SK-N-SH (cell line): ENCODE measurements at regions not wholly inside any gene's neighbourhood (a gene's known extent, or its start where the extent isn't known, plus 50 kb on each side); places are given as distances from the start of the nearest gene placed in this dataset.
A peak's percentile ranks its signal among the peaks of the same experiment; 100 is the strongest.

Source experiments
- CTCF ChIA-PET: fragments of 300-600, 350-600 bp; formaldehyde crosslinking; extraction: SDS; loops from one replicate; lab custom pipeline; 2021; lab: Yijun Ruan, JAX
- POLR2A ChIA-PET: fragments of 350-600 bp; sonication (Branson Sonifier 250); formaldehyde crosslinking; extraction: SDS; loops from one replicate; lab custom pipeline; 2020; ENCODE audit warnings: antibody characterized with exemption, inconsistent platforms; lab: Yijun Ruan, JAX
- DNase-seq: peaks from one replicate; pipeline ENCODE4 v3.0.0; 2012
- H2AFZ ChIP-seq: fragments of 200-600 bp; sonication (generic); 2 replicates; pipeline ENCODE4 v1.8.1; 2016; ENCODE audit warnings: antibody characterized with exemption, mild to moderate bottlenecking, low read depth
- H3F3A ChIP-seq: fragments of 200-600 bp; sonication (generic); replicated peaks from 2 replicates; pipeline ENCODE3; 2016; ENCODE audit warnings: antibody characterized with exemption, mild to moderate bottlenecking; ENCODE audit not compliant: insufficient read depth
- H3K27ac ChIP-seq, 2 experiments: fragments of 200-500 bp in 1 of 2; fragments of 200-600 bp in 1 of 2; sonication (Bioruptor generic) in 1 of 2; sonication (generic), shearing (Covaris generic) in 1 of 2; 2 replicates each; pipeline versions ENCODE4 v1.5.1 to v1.6.1; 2014 to 2016; ENCODE audit warnings: low read depth in 2 of 2, inconsistent platforms in 1 of 2, low read length in 1 of 2, mild to moderate bottlenecking in 1 of 2, mixed read lengths in 1 of 2
- H3K27me3 ChIP-seq: fragments of 200-600 bp; sonication (generic), shearing (Covaris generic); 2 replicates; pipeline ENCODE4 v1.6.1; 2016; ENCODE audit warnings: mixed run types; ENCODE audit not compliant: insufficient read depth
- H3K36me3 ChIP-seq, 2 experiments: fragments of 200-500 bp in 1 of 2; fragments of 200-600 bp in 1 of 2; sonication (Bioruptor generic) in 1 of 2; sonication (generic) in 1 of 2; replicated peaks in 1 of 2; 2 replicates each; pipeline versions ENCODE3 to v1.5.1; 2014 to 2016; ENCODE audit warnings: low read length in 1 of 2, mild to moderate bottlenecking in 1 of 2; ENCODE audit not compliant: insufficient read depth in 2 of 2, control insufficient read depth in 1 of 2
- H3K4me1 ChIP-seq, 2 experiments: fragments of 200-500 bp in 1 of 2; fragments of 200-600 bp in 1 of 2; sonication (Bioruptor generic) in 1 of 2; sonication (generic), shearing (Covaris generic) in 1 of 2; 2 replicates each; pipeline versions ENCODE4 v1.5.1 to v1.6.1; 2014 to 2016; ENCODE audit warnings: low read depth in 1 of 2, low read length in 1 of 2, mixed run types in 1 of 2; ENCODE audit not compliant: insufficient read depth in 2 of 2, control insufficient read depth in 1 of 2
- H3K4me2 ChIP-seq: fragments of 200-600 bp; sonication (generic), shearing (Covaris generic); 2 replicates; pipeline ENCODE4 v1.6.1; 2017; ENCODE audit warnings: mixed run types
- H3K4me3 ChIP-seq, 2 experiments: fragments of 200-500 bp in 1 of 2; fragments of 200-600 bp in 1 of 2; sonication (Bioruptor generic) in 1 of 2; sonication (generic), shearing (Covaris generic) in 1 of 2; 2 replicates each; pipeline versions ENCODE4 v1.5.1 to v1.8.1; 2014 to 2016; ENCODE audit warnings: low read depth in 2 of 2, inconsistent platforms in 1 of 2, low read length in 1 of 2, mild to moderate bottlenecking in 1 of 2, mixed read lengths in 1 of 2, moderate library complexity in 1 of 2
- H3K79me2 ChIP-seq: fragments of 200-600 bp; sonication (generic); 2 replicates; pipeline ENCODE4 v1.8.1; 2017; ENCODE audit warnings: mild to moderate bottlenecking; ENCODE audit not compliant: insufficient read depth
- H3K9ac ChIP-seq: fragments of 200-600 bp; sonication (generic); 2 replicates; pipeline ENCODE4 v1.6.1; 2017; ENCODE audit warnings: mixed run types
- H3K9me2 ChIP-seq: fragments of 200-600 bp; sonication (generic); 2 replicates; pipeline ENCODE4 v1.6.1; 2017; ENCODE audit warnings: mixed run types
- H3K9me3 ChIP-seq: fragments of 200-600 bp; sonication (generic); 2 replicates; pipeline ENCODE4 v1.6.1; 2017; ENCODE audit warnings: mixed run types, mild to moderate bottlenecking, moderate library complexity
- H4K20me1 ChIP-seq: fragments of 200-600 bp; sonication (generic); 2 replicates; pipeline ENCODE4 v1.6.1; 2017; ENCODE audit warnings: mild to moderate bottlenecking, mixed run types; ENCODE audit not compliant: insufficient read depth
- ELF1 ChIP-seq: IDR thresholded peaks from 2 replicates; pipeline ENCODE4 v1.4.0; 2012
- EP300 ChIP-seq, 2 experiments: IDR thresholded peaks; 2 replicates each; pipeline versions ENCODE4 v1.4.0 to v1.6.1; 2012; ENCODE audit warnings: borderline replicate concordance in 1 of 2, low read depth in 1 of 2, low read length in 1 of 2
- EZH2phosphoT487 ChIP-seq: fragments of 200-600 bp; sonication (generic); IDR thresholded peaks from 2 replicates; pipeline ENCODE4 v1.6.1; 2017; ENCODE audit warnings: low read depth, mixed run types, mild to moderate bottlenecking, antibody characterized with exemption, moderate library complexity, borderline replicate concordance
- GABPA ChIP-seq: IDR thresholded peaks from 2 replicates; pipeline ENCODE4 v1.4.0; 2012; ENCODE audit warnings: low read depth, mild to moderate bottlenecking
- IRF3 ChIP-seq: fragments of 150-350 bp; IDR thresholded peaks from 2 replicates; pipeline ENCODE4 v1.6.1; 2016; ENCODE audit warnings: mild to moderate bottlenecking, low read depth, low read length
- MEF2A ChIP-seq: IDR thresholded peaks from 2 replicates; pipeline ENCODE4 v1.4.0; 2012; ENCODE audit warnings: low read depth, borderline replicate concordance
- MXI1 ChIP-seq: IDR thresholded peaks from 2 replicates; pipeline ENCODE4 v1.6.1; 2012; ENCODE audit warnings: mild to moderate bottlenecking, low read depth, low read length, improper control_type of control experiment
- POLR2AphosphoS5 ChIP-seq: IDR thresholded peaks from 2 replicates; pipeline ENCODE4 v1.6.1; 2012; ENCODE audit warnings: low read depth, low read length
- RAD21 ChIP-seq: IDR thresholded peaks from 2 replicates; pipeline ENCODE4 v1.6.1; 2012; ENCODE audit warnings: mild to moderate bottlenecking, low read length
- TAF1 ChIP-seq: IDR thresholded peaks from 2 replicates; pipeline ENCODE4 v1.6.1; 2012; ENCODE audit warnings: low read depth, mild to moderate bottlenecking, low read length, moderate library complexity, borderline replicate concordance
- WGBS: methylation state at CpG from one replicate; pipeline ENCODE4 v1.1.6; 2017; ENCODE audit warnings: low lambda C conversion rate; 5-methylcytosine and 5-hydroxymethylcytosine counted together
- TF ChIP-seq, protein P1 (sequence below): fragments of 200-600 bp; sonication (generic); IDR thresholded peaks from 2 replicates; pipeline ENCODE4 v1.6.1; 2017; ENCODE audit warnings: antibody characterized with exemption, mild to moderate bottlenecking, moderate library complexity
- TF ChIP-seq, protein P2 (sequence below): IDR thresholded peaks from 2 replicates; pipeline ENCODE4 v1.4.0; 2012; ENCODE audit warnings: low read depth, borderline replicate concordance
- TF ChIP-seq, protein P3 (sequence below): IDR thresholded peaks from 2 replicates; pipeline ENCODE4 v1.4.0; 2012; ENCODE audit warnings: low read depth, borderline replicate concordance

GRCh38 chr16:86809458-86809955 is 231.2 kb downstream of the FOXL1 start:
- Histone ChIP-seq H3K27me3 (peaks cover 92% of the 10 kb centered on the region), H3K9me3 (no peaks in the 10 kb centered on the region), H3K79me2 (no peaks in the 10 kb centered on the region), H3K9ac (no peak overlapping the region), H3K27ac (no peak overlapping the region), H3K36me3 (no peaks in the 10 kb centered on the region), H3K4me2 (peak overlapping the region; percentile 17; the same call in 1 of the 2 replicates), H3K9me2 (no peaks in the 10 kb centered on the region), H3K4me1 (no peaks in the 10 kb centered on the region), H3F3A (peaks cover 11% of the 10 kb centered on the region), H4K20me1 (no peaks in the 10 kb centered on the region), H2AFZ (no peak overlapping the region), H3K4me3 (no peak overlapping the region)
- no peak for DNase-seq
- ChIA-PET CTCF (interaction anchor here (1.6 kb wide), 1 partner anchor 12 kb away, joined by 3 read pairs; no protein-coding TSS in a partner anchor), POLR2A (no interaction called here)
- TF ChIP-seq, protein P1, sequence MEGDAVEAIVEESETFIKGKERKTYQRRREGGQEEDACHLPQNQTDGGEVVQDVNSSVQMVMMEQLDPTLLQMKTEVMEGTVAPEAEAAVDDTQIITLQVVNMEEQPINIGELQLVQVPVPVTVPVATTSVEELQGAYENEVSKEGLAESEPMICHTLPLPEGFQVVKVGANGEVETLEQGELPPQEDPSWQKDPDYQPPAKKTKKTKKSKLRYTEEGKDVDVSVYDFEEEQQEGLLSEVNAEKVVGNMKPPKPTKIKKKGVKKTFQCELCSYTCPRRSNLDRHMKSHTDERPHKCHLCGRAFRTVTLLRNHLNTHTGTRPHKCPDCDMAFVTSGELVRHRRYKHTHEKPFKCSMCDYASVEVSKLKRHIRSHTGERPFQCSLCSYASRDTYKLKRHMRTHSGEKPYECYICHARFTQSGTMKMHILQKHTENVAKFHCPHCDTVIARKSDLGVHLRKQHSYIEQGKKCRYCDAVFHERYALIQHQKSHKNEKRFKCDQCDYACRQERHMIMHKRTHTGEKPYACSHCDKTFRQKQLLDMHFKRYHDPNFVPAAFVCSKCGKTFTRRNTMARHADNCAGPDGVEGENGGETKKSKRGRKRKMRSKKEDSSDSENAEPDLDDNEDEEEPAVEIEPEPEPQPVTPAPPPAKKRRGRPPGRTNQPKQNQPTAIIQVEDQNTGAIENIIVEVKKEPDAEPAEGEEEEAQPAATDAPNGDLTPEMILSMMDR: peak; percentile 39; the same call in 1 of the 2 replicates
- no peak for TF ChIP-seq EP300 (IDR thresholded peaks at IDR 0.05; ENCODE audit: borderline replicate concordance in 1 of 2, low read depth in 1 of 2, low read length in 1 of 2)
- 10% methylated on average over 8 of the region's 8 CpGs for WGBS

- H3K9ac ChIP-seq: no peak overlapping the region
- H4K20me1 ChIP-seq: no peaks in the 10 kb centered on the region
- no peak for DNase-seq
- no peak overlapping the region for H2AFZ ChIP-seq
- H3K27me3 ChIP-seq: peaks cover 92% of the 10 kb centered on the region
- ChIA-PET CTCF (interaction anchor here (1.6 kb wide), 1 partner anchor 11 kb away, joined by 3 read pairs; no protein-coding TSS in a partner anchor), POLR2A (no interaction called here)
- no peak overlapping the region for H3K27ac ChIP-seq
- no peaks in the 10 kb centered on the region for H3K36me3 ChIP-seq
- H3K9me3 ChIP-seq: no peaks in the 10 kb centered on the region
- H3K4me2 ChIP-seq: no peak overlapping the region
- H3K4me1 ChIP-seq: no peaks in the 10 kb centered on the region
- 5% methylated on average over 2 of the region's 2 CpGs for WGBS
- H3K9me2 ChIP-seq: no peaks in the 10 kb centered on the region
- peaks cover 11% of the 10 kb centered on the region for H3F3A ChIP-seq
- H3K4me3 ChIP-seq: no peak overlapping the region
- no peaks in the 10 kb centered on the region for H3K79me2 ChIP-seq
- no peak for TF ChIP-seq POLR2AphosphoS5
- TF ChIP-seq, protein P2, sequence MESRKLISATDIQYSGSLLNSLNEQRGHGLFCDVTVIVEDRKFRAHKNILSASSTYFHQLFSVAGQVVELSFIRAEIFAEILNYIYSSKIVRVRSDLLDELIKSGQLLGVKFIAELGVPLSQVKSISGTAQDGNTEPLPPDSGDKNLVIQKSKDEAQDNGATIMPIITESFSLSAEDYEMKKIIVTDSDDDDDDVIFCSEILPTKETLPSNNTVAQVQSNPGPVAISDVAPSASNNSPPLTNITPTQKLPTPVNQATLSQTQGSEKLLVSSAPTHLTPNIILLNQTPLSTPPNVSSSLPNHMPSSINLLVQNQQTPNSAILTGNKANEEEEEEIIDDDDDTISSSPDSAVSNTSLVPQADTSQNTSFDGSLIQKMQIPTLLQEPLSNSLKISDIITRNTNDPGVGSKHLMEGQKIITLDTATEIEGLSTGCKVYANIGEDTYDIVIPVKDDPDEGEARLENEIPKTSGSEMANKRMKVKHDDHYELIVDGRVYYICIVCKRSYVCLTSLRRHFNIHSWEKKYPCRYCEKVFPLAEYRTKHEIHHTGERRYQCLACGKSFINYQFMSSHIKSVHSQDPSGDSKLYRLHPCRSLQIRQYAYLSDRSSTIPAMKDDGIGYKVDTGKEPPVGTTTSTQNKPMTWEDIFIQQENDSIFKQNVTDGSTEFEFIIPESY: no peak
- TF ChIP-seq MEF2A: no peak
- TF ChIP-seq TAF1: no peak
- no peak for TF ChIP-seq RAD21
- no peak for TF ChIP-seq MXI1
- TF ChIP-seq, protein P3, sequence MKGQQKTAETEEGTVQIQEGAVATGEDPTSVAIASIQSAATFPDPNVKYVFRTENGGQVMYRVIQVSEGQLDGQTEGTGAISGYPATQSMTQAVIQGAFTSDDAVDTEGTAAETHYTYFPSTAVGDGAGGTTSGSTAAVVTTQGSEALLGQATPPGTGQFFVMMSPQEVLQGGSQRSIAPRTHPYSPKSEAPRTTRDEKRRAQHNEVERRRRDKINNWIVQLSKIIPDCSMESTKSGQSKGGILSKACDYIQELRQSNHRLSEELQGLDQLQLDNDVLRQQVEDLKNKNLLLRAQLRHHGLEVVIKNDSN: no peak
- TF ChIP-seq ELF1: no peak
- no peak for TF ChIP-seq GABPA
- no peak for TF ChIP-seq EZH2phosphoT487
- TF ChIP-seq IRF3: no peak
Observed at GRCh38 chr16:86810062-86810461, 231.7 kb downstream of the FOXL1 start.
